WTC11 (cell line): ENCODE measurements at regions not wholly inside any gene's neighbourhood (a gene's known extent, or its start where the extent isn't known, plus 50 kb on each side); places are given as distances from the start of the nearest gene placed in this dataset.

Experiments used
- ATAC-seq: fragments of 200-7000 bp; cut with Tn5 transposase; 2 replicates; pipeline ENCODE4 v1.10.0; 2021; ENCODE audit warnings: mild to moderate bottlenecking, moderate library complexity
- CTCF ChIA-PET: fragments of 300-600 bp; sonication (Branson Sonifier 250); formaldehyde crosslinking; loops from one replicate; lab custom pipeline; 2021; ENCODE audit warnings: antibody characterized with exemption; lab: Charles Lee
- POLR2A ChIA-PET: fragments of 350-600 bp; sonication (Branson Sonifier 250); formaldehyde crosslinking; loops from one replicate; lab custom pipeline; 2021; ENCODE audit warnings: antibody characterized with exemption; lab: Charles Lee
- DNase-seq: peaks from one replicate; pipeline ENCODE4 v3.0.0; 2021; ENCODE audit warnings: low spot score
- H3K27ac Mint-ChIP-seq: 2 replicates; pipeline ENCODE4 v1.8.0; 2021; ENCODE audit warnings: mixed read lengths
- H3K27me3 Mint-ChIP-seq: 2 replicates; pipeline ENCODE4 v1.8.0; 2021; ENCODE audit warnings: low read depth, mild to moderate bottlenecking, moderate library complexity, mixed read lengths
- H3K36me3 Mint-ChIP-seq: 2 replicates; pipeline ENCODE4 v1.8.0; 2021; ENCODE audit warnings: mixed read lengths
- H3K4me1 Mint-ChIP-seq: 2 replicates; pipeline ENCODE4 v1.8.0; 2022; ENCODE audit warnings: mixed read lengths
- H3K4me3 Mint-ChIP-seq: 2 replicates; pipeline ENCODE4 v1.8.0; 2021; ENCODE audit warnings: mild to moderate bottlenecking, moderate library complexity, mixed read lengths
- H3K9me3 Mint-ChIP-seq: 2 replicates; pipeline ENCODE4 v1.8.0; 2021; ENCODE audit warnings: mixed read lengths
- CREM ChIP-seq: sonication (generic); formaldehyde crosslinking; IDR thresholded peaks from 2 replicates; pipeline ENCODE4 v1.8.1; 2022; ENCODE audit warnings: mild to moderate bottlenecking, missing genetic modification reagents, moderate library complexity
- E2F1 ChIP-seq: sonication (generic); formaldehyde crosslinking; IDR thresholded peaks from 2 replicates; pipeline ENCODE4 v1.8.0; 2022; ENCODE audit warnings: mild to moderate bottlenecking, missing genetic modification reagents
- EMX1 ChIP-seq: fragments of 250-450 bp; sonication (Bioruptor Pico); IDR thresholded peaks from 2 replicates; pipeline ENCODE4 v1.8.0; 2021; ENCODE audit warnings: mild to moderate bottlenecking
- ETV6 ChIP-seq: sonication (generic); formaldehyde crosslinking; IDR thresholded peaks from 2 replicates; pipeline ENCODE4 v1.8.1; 2022; ENCODE audit warnings: mild to moderate bottlenecking, missing genetic modification reagents
- HMGXB4 ChIP-seq: sonication (generic); formaldehyde crosslinking; IDR thresholded peaks from 2 replicates; pipeline ENCODE4 v1.8.1; 2023; ENCODE audit warnings: mild to moderate bottlenecking, moderate library complexity, missing genetic modification reagents
- JAZF1 ChIP-seq: fragments of 250-450 bp; sonication (Bioruptor Pico); IDR thresholded peaks from 2 replicates; pipeline ENCODE4 v1.9.0; 2021; ENCODE audit warnings: moderate library complexity, mild to moderate bottlenecking, inconsistent platforms
- JUN ChIP-seq: sonication (generic); formaldehyde crosslinking; IDR thresholded peaks from 2 replicates; pipeline ENCODE4 v1.8.0; 2023; ENCODE audit warnings: mild to moderate bottlenecking, missing genetic modification reagents
- NR3C1 ChIP-seq: sonication (generic); formaldehyde crosslinking; conservative IDR thresholded peaks from 2 replicates; pipeline ENCODE4 v1.8.1; 2023; ENCODE audit warnings: low read depth, mild to moderate bottlenecking, missing genetic modification reagents
- RELA ChIP-seq: sonication (generic); formaldehyde crosslinking; IDR thresholded peaks from 2 replicates; pipeline ENCODE4 v1.8.1; 2022; ENCODE audit warnings: missing genetic modification reagents, mild to moderate bottlenecking, borderline replicate concordance
- RORB ChIP-seq: fragments of 250-450 bp; sonication (Bioruptor Pico); IDR thresholded peaks from 2 replicates; pipeline ENCODE4 v1.9.0; 2021; ENCODE audit warnings: mild to moderate bottlenecking
- SMAD3 ChIP-seq: sonication (generic); formaldehyde crosslinking; IDR thresholded peaks from 2 replicates; pipeline ENCODE4 v1.8.0; 2022; ENCODE audit warnings: missing genetic modification reagents, mild to moderate bottlenecking, borderline replicate concordance
- SMAD4 ChIP-seq: sonication (generic); formaldehyde crosslinking; IDR thresholded peaks from 2 replicates; pipeline ENCODE4 v1.8.0; 2022; ENCODE audit warnings: mild to moderate bottlenecking, missing genetic modification reagents
- SOX15 ChIP-seq: fragments of 250-450 bp; sonication (Bioruptor Pico); IDR thresholded peaks from 2 replicates; pipeline ENCODE4 v1.9.0; 2021; ENCODE audit warnings: mild to moderate bottlenecking
- SP1 ChIP-seq: sonication (generic); formaldehyde crosslinking; conservative IDR thresholded peaks from 2 replicates; pipeline ENCODE4 v1.8.1; 2022; ENCODE audit warnings: missing genetic modification reagents
- ZNF138 ChIP-seq: sonication (generic); formaldehyde crosslinking; conservative IDR thresholded peaks from 2 replicates; pipeline ENCODE4 v1.8.1; 2022; ENCODE audit warnings: mild to moderate bottlenecking, moderate library complexity, missing genetic modification reagents
- ZNF281 ChIP-seq: sonication (generic); formaldehyde crosslinking; IDR thresholded peaks from 2 replicates; pipeline ENCODE4 v1.8.0; 2023; ENCODE audit warnings: mild to moderate bottlenecking, missing genetic modification reagents
- ZNF317 ChIP-seq: sonication (generic); formaldehyde crosslinking; IDR thresholded peaks from 2 replicates; pipeline ENCODE4 v1.8.1; 2023; ENCODE audit warnings: low read depth, mild to moderate bottlenecking, moderate library complexity, missing genetic modification reagents, borderline replicate concordance
- ZNF396 ChIP-seq: fragments of 250-450 bp; sonication (Bioruptor Pico); IDR thresholded peaks from 2 replicates; pipeline ENCODE4 v1.8.0; 2021; ENCODE audit warnings: mild to moderate bottlenecking, moderate library complexity, borderline replicate concordance
- ZNF671 ChIP-seq: fragments of 250-450 bp; sonication (Bioruptor Pico); IDR thresholded peaks from 2 replicates; pipeline ENCODE4 v1.8.0; 2021; ENCODE audit warnings: mild to moderate bottlenecking
- TF ChIP-seq, protein P1 (sequence below): sonication (generic); formaldehyde crosslinking; IDR thresholded peaks from 2 replicates; pipeline ENCODE4 v1.8.1; 2023; ENCODE audit warnings: mild to moderate bottlenecking, missing genetic modification reagents

GRCh38 chrX:124435616-124436015 is 89.3 kb downstream of the SH2D1A start:
- Mint-ChIP-seq H3K36me3 (no peaks in the 10 kb centered on the region), H3K4me3 (no peak overlapping the region), H3K9me3 (no peaks in the 10 kb centered on the region), H3K27ac (no peak overlapping the region), H3K4me1 (0 out of 2 replicates have a peak, but pooled peaks cover 4% of the 10 kb centered on the region), H3K27me3 (no peaks in the 10 kb centered on the region)
- POLR2A ChIA-PET, result no interaction called here
- DNase-seq (no peak), ATAC-seq (no peak)
- CTCF ChIA-PET, result no interaction called here
- TF ChIP-seq ETV6 (CRISPR knock-in tag) (no peak), ZNF671 (CRISPR knock-in tag) (no peak), SMAD4 (no peak), EMX1 (CRISPR knock-in tag) (no peak), JAZF1 (CRISPR knock-in tag) (no peak), CREM (CRISPR knock-in tag) (no peak), ZNF138 (CRISPR knock-in tag) (no peak), ZNF281 (CRISPR knock-in tag) (no peak), ZNF317 (CRISPR knock-in tag) (no peak), ZNF396 (CRISPR knock-in tag) (no peak), SMAD3 (no peak), JUN (no peak), HMGXB4 (no peak), SOX15 (CRISPR knock-in tag) (no peak), RORB (CRISPR knock-in tag) (no peak), E2F1 (CRISPR knock-in tag) (no peak)

DNA sequence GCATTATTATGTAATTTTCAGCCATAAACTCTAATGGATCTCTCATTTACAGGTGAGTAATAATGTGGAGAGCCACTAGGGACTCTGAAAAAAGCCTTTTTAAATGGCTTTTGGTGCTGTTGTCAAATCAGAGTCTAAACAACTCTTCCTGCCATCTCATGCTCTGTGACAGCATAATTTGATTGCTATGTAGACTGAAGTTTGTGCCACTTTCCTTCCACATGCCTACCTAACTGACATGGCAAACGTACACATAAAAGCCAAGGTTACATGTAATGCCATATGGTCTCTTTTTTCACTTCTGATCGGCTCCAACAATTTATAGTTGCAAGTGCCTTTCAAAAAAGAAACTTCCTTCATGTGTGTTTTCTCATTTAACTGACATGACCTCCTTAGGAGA is 94.3 kb downstream of the SH2D1A start:
- no peaks in the 10 kb centered on the region for H3K36me3 Mint-ChIP-seq
- no peak for TF ChIP-seq NR3C1 (CRISPR knock-in tag)
- TF ChIP-seq RELA, result no peak
- TF ChIP-seq, protein P1, sequence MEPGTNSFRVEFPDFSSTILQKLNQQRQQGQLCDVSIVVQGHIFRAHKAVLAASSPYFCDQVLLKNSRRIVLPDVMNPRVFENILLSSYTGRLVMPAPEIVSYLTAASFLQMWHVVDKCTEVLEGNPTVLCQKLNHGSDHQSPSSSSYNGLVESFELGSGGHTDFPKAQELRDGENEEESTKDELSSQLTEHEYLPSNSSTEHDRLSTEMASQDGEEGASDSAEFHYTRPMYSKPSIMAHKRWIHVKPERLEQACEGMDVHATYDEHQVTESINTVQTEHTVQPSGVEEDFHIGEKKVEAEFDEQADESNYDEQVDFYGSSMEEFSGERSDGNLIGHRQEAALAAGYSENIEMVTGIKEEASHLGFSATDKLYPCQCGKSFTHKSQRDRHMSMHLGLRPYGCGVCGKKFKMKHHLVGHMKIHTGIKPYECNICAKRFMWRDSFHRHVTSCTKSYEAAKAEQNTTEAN, result no peak
- no peak for TF ChIP-seq SP1
- H3K4me3 Mint-ChIP-seq, result no peak overlapping the region
- no peak for DNase-seq
- ChIA-PET POLR2A (no interaction called here), CTCF (no interaction called here)
- H3K9me3 Mint-ChIP-seq, result no peaks in the 10 kb centered on the region
- H3K27me3 Mint-ChIP-seq, result no peaks in the 10 kb centered on the region
- ATAC-seq, result no peak
- H3K4me1 Mint-ChIP-seq, result peaks cover 12% of the 10 kb centered on the region
- H3K27ac Mint-ChIP-seq, result no peak overlapping the region
